Astrocyte (in vitro differentiated cells and primary cell): ENCODE measurements at regions not wholly inside any gene's neighbourhood (a gene's known extent, or its start where the extent isn't known, plus 50 kb on each side); places are given as distances from the start of the nearest gene placed in this dataset.

Experiments used
- CTCF ChIP-seq: IDR thresholded peaks from 2 replicates; pipeline ENCODE4 v1.5.1; 2011; ENCODE audit warnings: low read depth, mild to moderate bottlenecking, inconsistent platforms, low read length, moderate library complexity; ENCODE audit not compliant: insufficient read depth
- EZH2 ChIP-seq: IDR thresholded peaks from 2 replicates; pipeline ENCODE4 v1.6.1; 2012; ENCODE audit warnings: mild to moderate bottlenecking, low read length, inconsistent platforms; ENCODE audit not compliant: insufficient read depth

GRCh38 chr21:35893156-35893555, 167.2 kb downstream of the SETD4 start:
- no peak for TF ChIP-seq CTCF
- no peak for TF ChIP-seq EZH2
